ENCODE measurements at regions not wholly inside any gene's neighbourhood (a gene's known extent, or its start where the extent isn't known, plus 50 kb on each side); places are given as distances from the start of the nearest gene placed in this dataset.

DNA sequence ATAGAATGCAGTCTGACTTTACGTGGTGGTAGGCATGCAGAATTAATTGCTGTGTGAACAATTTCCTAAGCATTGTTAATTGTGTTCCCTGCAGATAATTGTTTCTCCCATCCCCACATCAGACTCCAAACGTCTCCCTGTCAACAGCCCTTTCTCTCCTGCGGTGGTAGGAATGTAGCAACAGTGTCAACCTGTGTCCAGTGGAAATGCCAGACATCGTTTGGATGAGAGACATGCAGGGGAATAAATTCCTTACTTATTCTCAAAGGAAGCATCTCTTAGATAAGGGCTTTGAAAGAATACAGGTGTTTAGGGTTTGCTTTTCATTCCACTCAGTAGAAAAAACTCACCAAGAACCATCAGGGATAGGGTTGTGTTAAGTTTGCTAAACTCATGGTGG, 245.3 kb upstream of the WWC1 start:
- TF ChIP-seq, protein P1, sequence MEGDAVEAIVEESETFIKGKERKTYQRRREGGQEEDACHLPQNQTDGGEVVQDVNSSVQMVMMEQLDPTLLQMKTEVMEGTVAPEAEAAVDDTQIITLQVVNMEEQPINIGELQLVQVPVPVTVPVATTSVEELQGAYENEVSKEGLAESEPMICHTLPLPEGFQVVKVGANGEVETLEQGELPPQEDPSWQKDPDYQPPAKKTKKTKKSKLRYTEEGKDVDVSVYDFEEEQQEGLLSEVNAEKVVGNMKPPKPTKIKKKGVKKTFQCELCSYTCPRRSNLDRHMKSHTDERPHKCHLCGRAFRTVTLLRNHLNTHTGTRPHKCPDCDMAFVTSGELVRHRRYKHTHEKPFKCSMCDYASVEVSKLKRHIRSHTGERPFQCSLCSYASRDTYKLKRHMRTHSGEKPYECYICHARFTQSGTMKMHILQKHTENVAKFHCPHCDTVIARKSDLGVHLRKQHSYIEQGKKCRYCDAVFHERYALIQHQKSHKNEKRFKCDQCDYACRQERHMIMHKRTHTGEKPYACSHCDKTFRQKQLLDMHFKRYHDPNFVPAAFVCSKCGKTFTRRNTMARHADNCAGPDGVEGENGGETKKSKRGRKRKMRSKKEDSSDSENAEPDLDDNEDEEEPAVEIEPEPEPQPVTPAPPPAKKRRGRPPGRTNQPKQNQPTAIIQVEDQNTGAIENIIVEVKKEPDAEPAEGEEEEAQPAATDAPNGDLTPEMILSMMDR (IDR thresholded peaks at IDR 0.05; ENCODE audit: control extremely low read depth, extremely low read depth, low read depth, missing control alignments), result no peak
- ChIA-PET CTCF (interaction anchor here (0.9 to 2.5 kb wide), 2 partner anchors 10 to 20 kb away, joined by 3 to 13 read pairs; no protein-coding TSS in a partner anchor), POLR2A (no interaction called here)
- no peak for DNase-seq (ENCODE audit: extremely low spot score)

DNA sequence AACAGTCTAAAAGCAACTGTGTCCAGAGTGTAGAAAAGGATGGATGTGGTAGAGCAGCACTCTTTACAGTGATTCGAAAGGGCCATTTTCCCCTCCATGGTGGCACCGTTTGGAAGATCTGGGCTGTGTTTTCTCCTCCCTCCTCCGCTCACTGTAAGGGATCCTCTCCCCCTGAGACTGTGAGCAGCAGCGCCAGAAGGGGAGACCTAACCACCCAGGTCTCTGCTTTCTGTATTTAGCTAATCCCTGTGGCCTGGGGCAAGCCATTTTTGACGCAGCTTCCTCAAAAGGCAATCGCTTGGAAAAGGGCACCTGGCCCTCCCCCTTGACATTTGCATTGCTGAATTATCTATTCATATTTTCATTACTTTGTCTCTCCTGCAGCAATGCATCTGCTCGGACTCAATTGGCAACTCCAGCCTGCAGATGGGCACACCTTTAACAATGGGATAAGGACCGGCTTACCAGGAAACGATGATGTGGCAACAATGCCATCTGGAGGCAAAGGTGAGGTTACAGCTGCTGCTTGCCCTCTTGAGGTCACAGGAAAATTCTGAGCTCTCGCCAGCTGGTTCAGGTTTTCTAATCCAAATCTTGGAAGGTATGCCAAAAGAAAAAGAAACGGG, 244.3 kb upstream of the WWC1 start:
- ChIA-PET POLR2A (no interaction called here), CTCF (interaction anchor here (0.7 to 2.5 kb wide), 9 partner anchors 9 to 326 kb away, joined by 3 to 13 read pairs (median 3); no protein-coding TSS in a partner anchor)
- DNase-seq (ENCODE audit: extremely low spot score), result peak; percentile 23
- TF ChIP-seq, protein P1 (IDR thresholded peaks at IDR 0.05; ENCODE audit: control extremely low read depth, extremely low read depth, low read depth, missing control alignments), result peak; percentile 20

DNA sequence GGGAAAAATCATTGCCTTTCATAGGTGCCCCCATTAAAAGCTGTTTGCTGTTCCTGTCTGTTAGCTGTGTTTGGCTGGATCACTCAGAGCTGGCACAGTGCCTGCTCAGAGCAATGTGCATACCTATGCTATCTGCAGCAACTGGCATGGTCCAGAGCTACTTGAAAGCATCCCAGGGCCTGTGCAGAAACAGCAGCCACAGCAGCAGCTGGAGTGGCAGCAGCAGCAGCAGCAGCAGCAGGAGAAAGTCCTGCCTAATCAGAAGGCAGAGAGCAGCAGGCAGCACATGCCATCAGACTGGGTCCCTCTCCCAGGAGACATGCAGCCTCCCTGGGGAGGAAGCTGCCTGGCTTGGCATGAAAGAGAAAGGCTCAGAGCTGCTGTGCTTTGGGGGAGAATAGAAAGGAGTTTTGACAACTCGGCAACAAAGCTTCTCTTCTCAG, 243.8 kb upstream of the WWC1 start:
- DNase-seq (ENCODE audit: extremely low spot score), result no peak
- TF ChIP-seq, protein P1 (IDR thresholded peaks at IDR 0.05; ENCODE audit: control extremely low read depth, extremely low read depth, low read depth, missing control alignments), result no peak
- ChIA-PET POLR2A (no interaction called here), CTCF (interaction anchor here (0.9 to 2.5 kb wide), 9 partner anchors 8 to 327 kb away, joined by 3 to 13 read pairs (median 3); no protein-coding TSS in a partner anchor)

DNA sequence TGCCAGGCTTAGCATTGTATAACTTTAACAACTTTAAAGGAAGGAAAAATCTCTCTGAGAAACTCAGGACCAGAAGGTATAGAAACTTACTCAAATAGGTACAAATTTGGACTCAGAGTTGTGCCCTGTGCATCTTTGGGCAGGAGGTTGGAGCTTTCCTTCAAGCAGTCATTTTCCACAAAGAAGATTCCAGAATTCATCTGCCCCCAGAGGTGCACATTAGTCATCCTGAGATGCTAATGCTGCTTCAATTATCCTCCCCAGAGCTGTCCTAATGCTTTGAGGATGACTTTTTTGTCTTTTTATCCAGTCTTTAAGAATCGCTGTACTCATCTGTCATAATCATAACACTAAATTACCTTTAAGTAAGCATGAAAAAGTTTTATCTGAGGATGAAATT, 243.0 kb upstream of the WWC1 start:
- no peak for DNase-seq (ENCODE audit: extremely low spot score)
- ChIA-PET POLR2A (no interaction called here), CTCF (interaction anchor here (0.9 to 2.5 kb wide), 5 partner anchors 8 to 171 kb away, joined by 3 to 13 read pairs (median 5); no protein-coding TSS in a partner anchor)
- TF ChIP-seq, protein P1 (IDR thresholded peaks at IDR 0.05; ENCODE audit: control extremely low read depth, extremely low read depth, low read depth, missing control alignments), result no peak

DNA sequence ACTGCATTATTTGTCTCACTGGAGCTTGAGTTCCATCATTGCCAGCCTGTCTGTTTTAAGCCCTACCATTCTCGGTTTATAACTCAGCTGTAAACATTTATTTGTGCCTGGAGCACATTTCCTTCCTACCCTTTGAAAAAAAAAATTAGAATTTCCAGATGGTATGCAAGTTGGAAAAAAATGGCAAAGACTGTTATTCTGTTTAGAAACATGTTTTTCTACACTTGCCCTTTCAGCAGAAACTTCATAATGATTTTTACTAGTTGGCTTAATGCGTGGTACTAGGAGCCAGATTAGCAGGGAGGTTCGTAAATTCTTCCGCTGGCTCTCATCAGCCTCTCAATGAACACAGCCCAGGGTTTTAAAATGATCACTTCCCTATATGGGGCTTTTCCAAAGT, 238.8 kb upstream of the WWC1 start:
- no peak for DNase-seq (ENCODE audit: extremely low spot score)
- POLR2A ChIA-PET, result no interaction called here
- CTCF ChIA-PET, result interaction anchor here (1.0 kb wide), 1 partner anchor 26 kb away, joined by 3 read pairs; no protein-coding TSS in a partner anchor
- TF ChIP-seq, protein P1 (IDR thresholded peaks at IDR 0.05; ENCODE audit: control extremely low read depth, extremely low read depth, low read depth, missing control alignments), result no peak

DNA sequence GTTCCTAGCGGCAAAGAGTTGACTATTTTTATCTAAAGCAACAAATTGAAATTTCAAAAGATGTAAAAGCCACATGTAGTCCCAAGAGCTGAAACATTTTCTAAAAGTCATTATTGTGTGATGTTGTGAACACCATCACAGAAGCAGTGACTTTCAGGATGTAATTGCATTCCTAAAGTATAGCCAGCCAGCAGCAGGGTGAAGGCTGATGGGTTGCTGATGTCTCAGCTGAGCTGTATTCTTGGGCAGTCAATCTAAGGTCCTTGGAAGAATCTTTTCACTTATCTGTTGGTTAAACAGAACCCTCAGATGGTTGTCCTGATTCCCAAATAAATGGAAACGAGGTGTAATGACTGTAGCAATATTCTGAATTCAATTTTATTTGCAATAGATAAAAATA, 237.4 kb upstream of the WWC1 start:
- no peak for DNase-seq (ENCODE audit: extremely low spot score)
- ChIA-PET CTCF (interaction anchor here (1.3 to 1.4 kb wide), 2 partner anchors 10 to 166 kb away, joined by 3 to 4 read pairs; no protein-coding TSS in a partner anchor), POLR2A (no interaction called here)
- TF ChIP-seq, protein P1 (IDR thresholded peaks at IDR 0.05; ENCODE audit: control extremely low read depth, extremely low read depth, low read depth, missing control alignments), result no peak

Measured in GM10248 (cell line).